Muscle layer of duodenum (tissue), 2 donors: ENCODE measurements at regions not wholly inside any gene's neighbourhood (a gene's known extent, or its start where the extent isn't known, plus 50 kb on each side); places are given as distances from the start of the nearest gene placed in this dataset.

Source experiments
- H3K27ac ChIP-seq: one replicate; pipeline ENCODE4 v1.7.0; 2013; ENCODE audit warnings: mild to moderate bottlenecking, low read length
- H3K27me3 ChIP-seq: one replicate; pipeline ENCODE4 v1.7.0; 2013; ENCODE audit warnings: low read depth, mild to moderate bottlenecking, control low read depth, low read length
- H3K36me3 ChIP-seq, 2 donors: one replicate each; pipeline ENCODE4 v1.7.0; 2013; ENCODE audit warnings: low read length in 2 of 2, control low read depth in 1 of 2, mild to moderate bottlenecking in 1 of 2; ENCODE audit not compliant: insufficient read depth in 2 of 2, control insufficient read depth in 1 of 2
- H3K4me1 ChIP-seq, 2 donors: one replicate each; pipeline ENCODE4 v1.7.0; 2013; ENCODE audit warnings: low read length in 2 of 2, mild to moderate bottlenecking in 2 of 2, control low read depth in 1 of 2, moderate library complexity in 1 of 2; ENCODE audit not compliant: insufficient read depth in 2 of 2, control insufficient read depth in 1 of 2
- H3K4me3 ChIP-seq, 2 donors: one replicate each; pipeline ENCODE4 v1.7.0; 2013; ENCODE audit warnings: low read length in 2 of 2, low read depth in 1 of 2, mild to moderate bottlenecking in 1 of 2
- H3K9me3 ChIP-seq, 2 donors: one replicate each; pipeline ENCODE4 v1.7.0; 2013; ENCODE audit warnings: low read length in 2 of 2, control low read depth in 1 of 2, mild to moderate bottlenecking in 1 of 2; ENCODE audit not compliant: control insufficient read depth in 1 of 2
- donor health status: healthy.

GRCh38 chr2:122273785-122274419 is 518.5 kb downstream of the TSN start:
- no peaks in the 10 kb centered on the region for H3K27me3 ChIP-seq
- H3K27ac ChIP-seq: no peak overlapping the region
- H3K4me3 ChIP-seq: no peak overlapping the region
- no peaks in the 10 kb centered on the region for H3K4me1 ChIP-seq
- no peaks in the 10 kb centered on the region for H3K9me3 ChIP-seq
- no peaks in the 10 kb centered on the region for H3K36me3 ChIP-seq

DNA sequence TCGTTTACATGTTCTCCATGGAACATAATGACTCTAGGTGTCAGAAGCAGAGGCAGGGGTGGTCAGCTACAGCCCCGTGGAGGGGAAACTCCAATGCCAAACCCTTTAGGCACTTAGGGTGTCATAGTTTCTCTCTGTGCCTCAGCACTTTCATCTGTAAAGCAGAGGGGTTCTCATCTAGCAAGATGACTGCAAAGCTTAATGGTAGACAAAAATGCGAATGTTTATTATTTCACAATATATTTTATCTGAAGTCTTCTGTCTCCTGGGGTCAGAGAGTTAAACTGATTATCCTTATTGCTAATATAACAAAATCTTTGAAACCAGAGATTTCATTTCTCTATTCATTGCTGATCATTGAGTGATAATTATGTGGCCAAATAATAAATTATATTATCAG is 522.5 kb downstream of the TSN start:
- Histone ChIP-seq H3K4me1 (no peaks in the 10 kb centered on the region), H3K36me3 (no peaks in the 10 kb centered on the region), H3K27me3 (no peaks in the 10 kb centered on the region), H3K9me3 (peaks cover 0 to 3% of the 10 kb centered on the region in 2 donors), H3K4me3 (no peak overlapping the region), H3K27ac (no peak overlapping the region)

DNA sequence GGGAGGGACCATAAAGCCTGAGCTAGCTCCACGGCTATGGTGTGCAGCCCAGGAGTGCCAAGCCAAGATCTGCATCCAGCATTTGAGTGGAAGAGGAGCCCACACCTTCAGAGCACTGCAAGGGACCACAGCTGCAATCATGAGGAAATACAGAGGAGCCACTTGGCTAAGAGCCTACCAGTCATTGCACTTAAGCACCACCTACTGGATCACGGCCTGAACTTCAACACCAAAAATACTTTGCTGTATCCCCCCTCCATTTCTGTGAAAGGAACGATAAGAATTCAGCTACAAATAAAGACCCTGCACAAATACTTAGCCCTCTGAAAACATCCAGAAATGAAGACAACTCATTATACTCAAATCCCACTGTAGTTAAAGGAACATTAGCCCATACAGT is 545.3 kb downstream of the TSN start:
- Histone ChIP-seq H3K36me3 (no peaks in the 10 kb centered on the region), H3K9me3 (peaks cover 0 to 17% of the 10 kb centered on the region in 2 donors), H3K27me3 (no peaks in the 10 kb centered on the region), H3K27ac (no peak overlapping the region), H3K4me1 (no peaks in the 10 kb centered on the region), H3K4me3 (no peak overlapping the region)

DNA sequence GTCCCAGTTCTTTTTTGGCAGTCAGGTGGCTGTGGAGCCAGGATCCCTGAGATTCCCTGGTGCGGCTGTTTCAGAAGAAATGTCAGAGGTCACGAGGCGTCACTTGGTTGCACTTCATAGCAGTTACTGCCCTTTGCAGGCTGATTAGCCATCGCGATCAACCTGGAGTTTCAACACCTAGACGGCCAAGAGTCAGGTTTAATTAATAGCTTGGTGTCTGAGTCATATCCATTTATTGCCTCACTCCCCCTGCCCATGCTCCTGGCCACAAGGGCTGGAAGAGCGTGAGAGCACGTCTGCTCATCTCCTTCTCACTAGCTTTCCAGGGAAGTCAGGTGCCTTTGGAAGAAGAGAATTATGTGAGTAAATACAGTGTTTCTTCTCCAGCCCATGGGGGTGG is 552.3 kb downstream of the TSN start:
- Histone ChIP-seq H3K27me3 (no peaks in the 10 kb centered on the region), H3K9me3 (peaks cover 0 to 8% of the 10 kb centered on the region in 2 donors), H3K4me1 (no peaks in the 10 kb centered on the region), H3K27ac (no peak overlapping the region), H3K4me3 (no peak overlapping the region), H3K36me3 (no peaks in the 10 kb centered on the region)

GRCh38 chr2:122315306-122315705 is 559.9 kb downstream of the TSN start:
- no peaks in the 10 kb centered on the region for H3K36me3 ChIP-seq
- H3K9me3 ChIP-seq: peaks cover 0 to under 1% of the 10 kb centered on the region in 2 donors
- H3K4me3 ChIP-seq: no peak overlapping the region
- no peaks in the 10 kb centered on the region for H3K27me3 ChIP-seq
- no peak overlapping the region for H3K27ac ChIP-seq
- H3K4me1 ChIP-seq: no peaks in the 10 kb centered on the region

DNA sequence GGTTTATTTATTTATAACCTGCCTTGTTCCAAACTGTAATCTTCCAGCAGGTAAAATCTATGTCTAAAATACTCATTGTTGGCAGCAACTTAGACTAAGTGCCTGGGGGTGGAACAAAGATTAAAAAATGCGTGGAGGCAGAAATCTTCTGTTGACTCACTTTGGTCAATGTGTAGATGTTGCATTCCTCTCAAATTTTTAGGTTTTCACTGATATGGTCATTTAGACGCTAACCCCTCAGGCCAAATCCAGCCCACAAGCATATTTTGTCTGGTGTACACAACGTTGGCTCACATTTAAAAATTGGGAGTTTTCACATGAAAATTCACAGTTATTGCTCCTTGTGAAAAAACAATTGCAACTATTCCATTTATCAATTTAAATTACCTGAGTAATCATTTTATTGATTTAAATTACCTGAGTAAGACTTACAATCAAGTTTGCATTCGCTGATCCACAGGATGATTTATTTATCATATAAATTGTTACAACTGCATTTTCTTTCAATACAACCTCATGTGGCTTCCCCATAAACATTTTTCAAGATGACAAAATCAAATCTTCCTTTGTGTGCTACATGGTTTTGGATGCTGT is 564.2 kb downstream of the TSN start:
- H3K9me3 ChIP-seq: peaks cover 0 to 3% of the 10 kb centered on the region in 2 donors
- no peaks in the 10 kb centered on the region for H3K4me1 ChIP-seq
- H3K27ac ChIP-seq: no peak overlapping the region
- no peaks in the 10 kb centered on the region for H3K36me3 ChIP-seq
- no peaks in the 10 kb centered on the region for H3K27me3 ChIP-seq
- no peak overlapping the region for H3K4me3 ChIP-seq

- H3K27ac ChIP-seq: no peak overlapping the region
- no peaks in the 10 kb centered on the region for H3K36me3 ChIP-seq
- no peaks in the 10 kb centered on the region for H3K27me3 ChIP-seq
- H3K9me3 ChIP-seq: peaks cover 0 to 3% of the 10 kb centered on the region in 2 donors
- no peaks in the 10 kb centered on the region for H3K4me1 ChIP-seq
- H3K4me3 ChIP-seq: no peak overlapping the region
Observed at GRCh38 chr2:122322815-122323214, 567.4 kb downstream of the TSN start.

DNA sequence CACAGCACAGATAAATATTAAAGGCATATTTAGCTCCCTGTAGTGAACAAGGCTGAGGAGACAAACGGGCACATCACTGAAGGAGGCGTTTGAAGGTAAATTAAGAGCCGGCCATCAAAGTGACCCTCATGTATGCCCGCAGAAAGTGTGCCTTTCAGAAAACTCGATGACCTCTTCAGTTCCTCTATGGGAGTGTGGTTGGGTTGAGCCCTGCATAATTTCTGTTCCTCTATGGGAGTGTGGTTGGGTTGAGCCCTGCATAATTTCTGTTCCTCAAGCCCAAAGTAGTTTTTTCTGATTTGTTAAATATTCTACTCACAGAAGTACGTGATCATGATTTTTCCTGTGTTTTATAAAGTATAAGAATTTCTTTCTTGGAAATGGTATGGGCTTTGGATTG is 568.5 kb downstream of the TSN start:
- H3K4me1 ChIP-seq: no peaks in the 10 kb centered on the region
- no peak overlapping the region for H3K27ac ChIP-seq
- H3K36me3 ChIP-seq: no peaks in the 10 kb centered on the region
- no peak overlapping the region for H3K4me3 ChIP-seq
- no peaks in the 10 kb centered on the region for H3K27me3 ChIP-seq
- H3K9me3 ChIP-seq: peaks cover 0 to 3% of the 10 kb centered on the region in 2 donors

DNA sequence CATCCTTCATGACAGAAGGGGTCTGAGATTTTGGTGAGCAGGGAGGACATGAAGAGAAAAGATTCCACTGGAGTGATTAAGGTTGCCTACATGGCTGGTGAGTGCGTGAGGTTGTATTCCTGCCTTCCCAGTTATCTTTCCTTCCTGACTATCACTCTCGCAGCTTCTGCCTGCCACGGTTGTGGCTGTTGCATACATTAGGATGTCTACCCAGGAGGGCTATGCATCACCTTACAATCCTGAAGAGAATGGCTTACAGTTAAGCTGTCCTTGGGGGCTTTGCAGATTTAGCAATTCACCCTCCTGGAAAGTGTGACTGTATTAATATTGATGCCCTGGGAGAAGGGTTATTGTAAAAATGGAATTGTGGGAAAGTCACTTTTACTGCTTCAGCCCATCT is 571.0 kb downstream of the TSN start:
- Histone ChIP-seq H3K4me3 (no peak overlapping the region), H3K27ac (no peak overlapping the region), H3K27me3 (no peaks in the 10 kb centered on the region), H3K36me3 (no peaks in the 10 kb centered on the region), H3K9me3 (no peaks in the 10 kb centered on the region), H3K4me1 (no peaks in the 10 kb centered on the region)

DNA sequence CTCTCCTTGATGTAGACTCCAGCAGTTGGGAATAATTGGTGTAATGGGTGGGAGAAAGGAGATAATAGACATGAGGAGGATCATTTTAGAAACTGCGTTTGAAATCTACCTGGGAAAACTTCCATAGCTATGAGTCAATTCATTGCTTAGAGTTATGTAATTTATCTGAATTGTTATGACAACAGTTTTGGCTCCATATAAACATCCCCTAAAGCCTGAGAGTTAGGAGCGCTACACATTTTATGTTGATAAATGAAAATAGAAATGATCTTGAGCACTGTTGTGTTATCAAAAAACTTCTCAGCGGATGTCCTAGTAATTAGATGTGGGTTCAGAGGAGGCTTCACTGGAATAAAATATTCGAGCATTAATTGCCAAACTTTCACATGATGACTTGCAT is 573.4 kb downstream of the TSN start:
- H3K4me1 ChIP-seq: no peaks in the 10 kb centered on the region
- H3K9me3 ChIP-seq: no peaks in the 10 kb centered on the region
- no peak overlapping the region for H3K4me3 ChIP-seq
- H3K27ac ChIP-seq: no peak overlapping the region
- no peaks in the 10 kb centered on the region for H3K27me3 ChIP-seq
- H3K36me3 ChIP-seq: no peaks in the 10 kb centered on the region

DNA sequence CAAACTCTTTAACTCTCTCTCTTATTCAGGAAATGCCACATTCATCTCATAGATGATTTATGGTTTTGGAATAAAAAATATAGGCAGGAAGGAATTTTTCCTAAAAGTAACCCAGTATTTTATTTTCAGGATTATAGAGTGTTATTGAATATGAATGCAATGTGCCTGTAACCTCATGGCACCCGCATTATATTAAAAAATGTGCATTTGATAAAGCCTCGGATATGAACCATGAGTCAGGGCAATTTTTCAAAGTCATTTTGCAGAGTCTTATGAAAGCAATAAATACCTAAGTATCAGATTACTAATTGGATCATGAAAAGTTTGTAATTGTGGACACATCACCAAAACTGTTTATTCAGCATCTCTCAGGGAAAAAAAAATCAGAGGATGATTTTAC is 573.8 kb downstream of the TSN start:
- Histone ChIP-seq H3K4me1 (no peaks in the 10 kb centered on the region), H3K27ac (no peak overlapping the region), H3K4me3 (no peak overlapping the region), H3K9me3 (no peaks in the 10 kb centered on the region), H3K27me3 (no peaks in the 10 kb centered on the region), H3K36me3 (no peaks in the 10 kb centered on the region)

DNA sequence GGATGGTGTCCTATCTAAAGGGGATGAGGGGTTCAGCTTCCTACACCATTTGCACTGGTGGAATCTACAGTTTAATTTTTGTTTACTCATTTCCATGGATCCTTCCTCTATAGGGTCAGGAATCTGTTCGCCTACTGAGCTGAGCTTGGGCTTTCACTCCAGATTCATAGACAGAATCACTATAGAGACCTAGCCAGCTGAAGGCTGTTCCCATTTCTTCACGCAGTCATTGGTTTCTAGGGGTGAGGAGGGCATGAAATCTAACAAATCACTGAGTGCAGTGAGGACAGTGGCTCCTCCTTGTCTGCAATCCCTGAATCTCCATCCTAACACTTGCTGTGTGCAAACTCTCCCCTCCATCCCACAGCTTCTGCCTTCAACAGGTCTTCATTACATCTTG is 578.5 kb downstream of the TSN start:
- Histone ChIP-seq H3K27me3 (no peaks in the 10 kb centered on the region), H3K4me1 (no peaks in the 10 kb centered on the region), H3K27ac (no peak overlapping the region), H3K36me3 (no peaks in the 10 kb centered on the region), H3K4me3 (no peak overlapping the region), H3K9me3 (no peaks in the 10 kb centered on the region)
